ENCODE measurements at regions not wholly inside any gene's neighbourhood (a gene's known extent, or its start where the extent isn't known, plus 50 kb on each side); places are given as distances from the start of the nearest gene placed in this dataset.

DNA sequence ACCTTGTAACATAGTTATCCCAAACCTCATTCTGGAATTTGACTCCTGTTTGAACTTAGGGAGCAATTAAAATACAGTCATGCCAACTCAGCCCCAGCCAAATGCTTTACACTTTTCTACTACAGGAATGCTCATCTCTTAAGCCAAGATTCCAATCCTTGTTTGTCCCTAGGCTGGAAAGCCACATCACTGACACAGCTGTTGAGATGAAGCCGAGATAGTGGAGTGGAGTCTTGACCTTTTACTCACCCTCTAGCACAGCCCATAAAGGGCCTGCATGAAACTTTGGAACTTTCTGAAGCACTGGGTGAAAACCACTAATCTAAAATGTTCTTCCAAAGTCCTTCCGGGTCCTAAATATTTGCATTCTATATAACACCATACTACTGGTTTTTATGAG is 247.3 kb downstream of the ETV1 start:
- TF ChIP-seq, protein P1, sequence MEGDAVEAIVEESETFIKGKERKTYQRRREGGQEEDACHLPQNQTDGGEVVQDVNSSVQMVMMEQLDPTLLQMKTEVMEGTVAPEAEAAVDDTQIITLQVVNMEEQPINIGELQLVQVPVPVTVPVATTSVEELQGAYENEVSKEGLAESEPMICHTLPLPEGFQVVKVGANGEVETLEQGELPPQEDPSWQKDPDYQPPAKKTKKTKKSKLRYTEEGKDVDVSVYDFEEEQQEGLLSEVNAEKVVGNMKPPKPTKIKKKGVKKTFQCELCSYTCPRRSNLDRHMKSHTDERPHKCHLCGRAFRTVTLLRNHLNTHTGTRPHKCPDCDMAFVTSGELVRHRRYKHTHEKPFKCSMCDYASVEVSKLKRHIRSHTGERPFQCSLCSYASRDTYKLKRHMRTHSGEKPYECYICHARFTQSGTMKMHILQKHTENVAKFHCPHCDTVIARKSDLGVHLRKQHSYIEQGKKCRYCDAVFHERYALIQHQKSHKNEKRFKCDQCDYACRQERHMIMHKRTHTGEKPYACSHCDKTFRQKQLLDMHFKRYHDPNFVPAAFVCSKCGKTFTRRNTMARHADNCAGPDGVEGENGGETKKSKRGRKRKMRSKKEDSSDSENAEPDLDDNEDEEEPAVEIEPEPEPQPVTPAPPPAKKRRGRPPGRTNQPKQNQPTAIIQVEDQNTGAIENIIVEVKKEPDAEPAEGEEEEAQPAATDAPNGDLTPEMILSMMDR (conservative IDR thresholded peaks at IDR 0.05; ENCODE audit: low read depth in 2 of 2): no peak
- no peak for TF ChIP-seq POLR2AphosphoS5 (IDR thresholded peaks at IDR 0.05; ENCODE audit: low read depth)
- TF ChIP-seq EZH2 (IDR thresholded peaks at IDR 0.05; ENCODE audit: low read depth, unreplicated experiment): no peak
- no peak for TF ChIP-seq CREB1 (CRISPR knock-in tag; IDR thresholded peaks at IDR 0.05; ENCODE audit: low read depth)
- TF ChIP-seq EZH2phosphoT487 (IDR thresholded peaks at IDR 0.05; ENCODE audit: unreplicated experiment): no peak
- no peak for TF ChIP-seq JUNB (IDR thresholded peaks at IDR 0.05; ENCODE audit: unreplicated experiment)
- TF ChIP-seq NANOG (IDR thresholded peaks at IDR 0.05; ENCODE audit: borderline replicate concordance): no peak
- no peak for TF ChIP-seq ZNF331 (CRISPR knock-in tag; IDR thresholded peaks at IDR 0.05; ENCODE audit: low read depth)
- TF ChIP-seq, protein P2, sequence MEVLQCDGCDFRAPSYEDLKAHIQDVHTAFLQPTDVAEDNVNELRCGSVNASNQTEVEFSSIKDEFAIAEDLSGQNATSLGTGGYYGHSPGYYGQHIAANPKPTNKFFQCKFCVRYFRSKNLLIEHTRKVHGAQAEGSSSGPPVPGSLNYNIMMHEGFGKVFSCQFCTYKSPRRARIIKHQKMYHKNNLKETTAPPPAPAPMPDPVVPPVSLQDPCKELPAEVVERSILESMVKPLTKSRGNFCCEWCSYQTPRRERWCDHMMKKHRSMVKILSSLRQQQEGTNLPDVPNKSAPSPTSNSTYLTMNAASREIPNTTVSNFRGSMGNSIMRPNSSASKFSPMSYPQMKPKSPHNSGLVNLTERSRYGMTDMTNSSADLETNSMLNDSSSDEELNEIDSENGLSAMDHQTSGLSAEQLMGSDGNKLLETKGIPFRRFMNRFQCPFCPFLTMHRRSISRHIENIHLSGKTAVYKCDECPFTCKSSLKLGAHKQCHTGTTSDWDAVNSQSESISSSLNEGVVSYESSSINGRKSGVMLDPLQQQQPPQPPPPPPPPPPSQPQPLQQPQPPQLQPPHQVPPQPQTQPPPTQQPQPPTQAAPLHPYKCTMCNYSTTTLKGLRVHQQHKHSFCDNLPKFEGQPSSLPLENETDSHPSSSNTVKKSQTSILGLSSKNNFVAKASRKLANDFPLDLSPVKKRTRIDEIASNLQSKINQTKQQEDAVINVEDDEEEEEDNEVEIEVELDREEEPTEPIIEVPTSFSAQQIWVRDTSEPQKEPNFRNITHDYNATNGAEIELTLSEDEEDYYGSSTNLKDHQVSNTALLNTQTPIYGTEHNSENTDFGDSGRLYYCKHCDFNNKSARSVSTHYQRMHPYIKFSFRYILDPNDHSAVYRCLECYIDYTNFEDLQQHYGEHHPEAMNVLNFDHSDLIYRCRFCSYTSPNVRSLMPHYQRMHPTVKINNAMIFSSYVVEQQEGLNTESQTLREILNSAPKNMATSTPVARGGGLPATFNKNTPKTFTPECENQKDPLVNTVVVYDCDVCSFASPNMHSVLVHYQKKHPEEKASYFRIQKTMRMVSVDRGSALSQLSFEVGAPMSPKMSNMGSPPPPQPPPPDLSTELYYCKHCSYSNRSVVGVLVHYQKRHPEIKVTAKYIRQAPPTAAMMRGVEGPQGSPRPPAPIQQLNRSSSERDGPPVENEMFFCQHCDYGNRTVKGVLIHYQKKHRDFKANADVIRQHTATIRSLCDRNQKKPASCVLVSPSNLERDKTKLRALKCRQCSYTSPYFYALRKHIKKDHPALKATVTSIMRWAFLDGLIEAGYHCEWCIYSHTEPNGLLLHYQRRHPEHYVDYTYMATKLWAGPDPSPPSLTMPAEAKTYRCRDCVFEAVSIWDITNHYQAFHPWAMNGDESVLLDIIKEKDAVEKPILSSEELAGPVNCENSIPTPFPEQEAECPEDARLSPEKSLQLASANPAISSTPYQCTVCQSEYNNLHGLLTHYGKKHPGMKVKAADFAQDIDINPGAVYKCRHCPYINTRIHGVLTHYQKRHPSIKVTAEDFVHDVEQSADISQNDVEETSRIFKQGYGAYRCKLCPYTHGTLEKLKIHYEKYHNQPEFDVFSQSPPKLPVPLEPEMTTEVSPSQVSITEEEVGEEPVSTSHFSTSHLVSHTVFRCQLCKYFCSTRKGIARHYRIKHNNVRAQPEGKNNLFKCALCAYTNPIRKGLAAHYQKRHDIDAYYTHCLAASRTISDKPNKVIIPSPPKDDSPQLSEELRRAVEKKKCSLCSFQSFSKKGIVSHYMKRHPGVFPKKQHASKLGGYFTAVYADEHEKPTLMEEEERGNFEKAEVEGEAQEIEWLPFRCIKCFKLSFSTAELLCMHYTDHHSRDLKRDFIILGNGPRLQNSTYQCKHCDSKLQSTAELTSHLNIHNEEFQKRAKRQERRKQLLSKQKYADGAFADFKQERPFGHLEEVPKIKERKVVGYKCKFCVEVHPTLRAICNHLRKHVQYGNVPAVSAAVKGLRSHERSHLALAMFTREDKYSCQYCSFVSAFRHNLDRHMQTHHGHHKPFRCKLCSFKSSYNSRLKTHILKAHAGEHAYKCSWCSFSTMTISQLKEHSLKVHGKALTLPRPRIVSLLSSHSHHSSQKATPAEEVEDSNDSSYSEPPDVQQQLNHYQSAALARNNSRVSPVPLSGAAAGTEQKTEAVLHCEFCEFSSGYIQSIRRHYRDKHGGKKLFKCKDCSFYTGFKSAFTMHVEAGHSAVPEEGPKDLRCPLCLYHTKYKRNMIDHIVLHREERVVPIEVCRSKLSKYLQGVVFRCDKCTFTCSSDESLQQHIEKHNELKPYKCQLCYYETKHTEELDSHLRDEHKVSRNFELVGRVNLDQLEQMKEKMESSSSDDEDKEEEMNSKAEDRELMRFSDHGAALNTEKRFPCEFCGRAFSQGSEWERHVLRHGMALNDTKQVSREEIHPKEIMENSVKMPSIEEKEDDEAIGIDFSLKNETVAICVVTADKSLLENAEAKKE (CRISPR knock-in tag; IDR thresholded peaks at IDR 0.05): no peak
- TF ChIP-seq, protein P3, sequence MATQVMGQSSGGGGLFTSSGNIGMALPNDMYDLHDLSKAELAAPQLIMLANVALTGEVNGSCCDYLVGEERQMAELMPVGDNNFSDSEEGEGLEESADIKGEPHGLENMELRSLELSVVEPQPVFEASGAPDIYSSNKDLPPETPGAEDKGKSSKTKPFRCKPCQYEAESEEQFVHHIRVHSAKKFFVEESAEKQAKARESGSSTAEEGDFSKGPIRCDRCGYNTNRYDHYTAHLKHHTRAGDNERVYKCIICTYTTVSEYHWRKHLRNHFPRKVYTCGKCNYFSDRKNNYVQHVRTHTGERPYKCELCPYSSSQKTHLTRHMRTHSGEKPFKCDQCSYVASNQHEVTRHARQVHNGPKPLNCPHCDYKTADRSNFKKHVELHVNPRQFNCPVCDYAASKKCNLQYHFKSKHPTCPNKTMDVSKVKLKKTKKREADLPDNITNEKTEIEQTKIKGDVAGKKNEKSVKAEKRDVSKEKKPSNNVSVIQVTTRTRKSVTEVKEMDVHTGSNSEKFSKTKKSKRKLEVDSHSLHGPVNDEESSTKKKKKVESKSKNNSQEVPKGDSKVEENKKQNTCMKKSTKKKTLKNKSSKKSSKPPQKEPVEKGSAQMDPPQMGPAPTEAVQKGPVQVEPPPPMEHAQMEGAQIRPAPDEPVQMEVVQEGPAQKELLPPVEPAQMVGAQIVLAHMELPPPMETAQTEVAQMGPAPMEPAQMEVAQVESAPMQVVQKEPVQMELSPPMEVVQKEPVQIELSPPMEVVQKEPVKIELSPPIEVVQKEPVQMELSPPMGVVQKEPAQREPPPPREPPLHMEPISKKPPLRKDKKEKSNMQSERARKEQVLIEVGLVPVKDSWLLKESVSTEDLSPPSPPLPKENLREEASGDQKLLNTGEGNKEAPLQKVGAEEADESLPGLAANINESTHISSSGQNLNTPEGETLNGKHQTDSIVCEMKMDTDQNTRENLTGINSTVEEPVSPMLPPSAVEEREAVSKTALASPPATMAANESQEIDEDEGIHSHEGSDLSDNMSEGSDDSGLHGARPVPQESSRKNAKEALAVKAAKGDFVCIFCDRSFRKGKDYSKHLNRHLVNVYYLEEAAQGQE (IDR thresholded peaks at IDR 0.05; ENCODE audit: unreplicated experiment): no peak
- TF ChIP-seq STAT1 (IDR thresholded peaks at IDR 0.05; ENCODE audit: unreplicated experiment): no peak
- TF ChIP-seq, protein P4, sequence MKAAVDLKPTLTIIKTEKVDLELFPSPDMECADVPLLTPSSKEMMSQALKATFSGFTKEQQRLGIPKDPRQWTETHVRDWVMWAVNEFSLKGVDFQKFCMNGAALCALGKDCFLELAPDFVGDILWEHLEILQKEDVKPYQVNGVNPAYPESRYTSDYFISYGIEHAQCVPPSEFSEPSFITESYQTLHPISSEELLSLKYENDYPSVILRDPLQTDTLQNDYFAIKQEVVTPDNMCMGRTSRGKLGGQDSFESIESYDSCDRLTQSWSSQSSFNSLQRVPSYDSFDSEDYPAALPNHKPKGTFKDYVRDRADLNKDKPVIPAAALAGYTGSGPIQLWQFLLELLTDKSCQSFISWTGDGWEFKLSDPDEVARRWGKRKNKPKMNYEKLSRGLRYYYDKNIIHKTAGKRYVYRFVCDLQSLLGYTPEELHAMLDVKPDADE (IDR thresholded peaks at IDR 0.05): no peak
- TF ChIP-seq ZNF114 (CRISPR knock-in tag; IDR thresholded peaks at IDR 0.05): no peak

Measured in GM23338 (cell line).